GM23338 (cell line): ENCODE measurements at regions not wholly inside any gene's neighbourhood (a gene's known extent, or its start where the extent isn't known, plus 50 kb on each side); places are given as distances from the start of the nearest gene placed in this dataset.

Experiments used
- ATAC-seq: fragments of 200-7000 bp; cut with Tn5 transposase; 3 replicates; pipeline ENCODE4 v1.9.1; 2020
- DNase-seq: peaks from one replicate; pipeline ENCODE4 v3.0.0-alpha.2; 2015; ENCODE audit warnings: low spot score
- H2AFZ ChIP-seq: fragments of 200-600 bp; sonication (generic); 2 replicates; pipeline ENCODE4 v1.8.0; 2016; ENCODE audit warnings: antibody characterized with exemption, mild to moderate bottlenecking, moderate library complexity
- H3F3A ChIP-seq: fragments of 200-600 bp; sonication (generic); replicated peaks from 2 replicates; pipeline ENCODE4 v1.8.0; 2017; ENCODE audit warnings: antibody characterized with exemption, mixed run types, low read depth
- H3K27ac ChIP-seq: fragments of 200-600 bp; sonication (generic); 2 replicates; pipeline ENCODE4 v1.6.1; 2016; ENCODE audit warnings: low read depth
- H3K27me3 ChIP-seq: fragments of 200-600 bp; sonication (generic); 2 replicates; pipeline ENCODE4 v1.8.0; 2016; ENCODE audit warnings: mild to moderate bottlenecking, mixed run types, moderate library complexity; ENCODE audit not compliant: insufficient read depth
- H3K36me3 ChIP-seq: fragments of 200-600 bp; sonication (generic); 2 replicates; pipeline ENCODE4 v1.8.0; 2016; ENCODE audit warnings: mild to moderate bottlenecking; ENCODE audit not compliant: insufficient read depth
- H3K4me1 ChIP-seq: fragments of 200-600 bp; sonication (generic); 2 replicates; pipeline ENCODE4 v1.8.0; 2016; ENCODE audit warnings: mild to moderate bottlenecking, moderate library complexity; ENCODE audit not compliant: insufficient read depth
- H3K4me2 ChIP-seq: fragments of 200-600 bp; sonication (generic); 2 replicates; pipeline ENCODE4 v1.7.1; 2017; ENCODE audit warnings: mixed run types
- H3K4me3 ChIP-seq: fragments of 200-600 bp; sonication (generic); 2 replicates; pipeline ENCODE4 v1.6.1; 2016; ENCODE audit warnings: mixed run types
- H3K79me2 ChIP-seq: fragments of 200-600 bp; sonication (generic); replicated peaks from 2 replicates; pipeline ENCODE4 v1.8.0; 2017; ENCODE audit warnings: mild to moderate bottlenecking; ENCODE audit not compliant: insufficient read depth
- H3K9me2 ChIP-seq: fragments of 200-600 bp; sonication (generic); 2 replicates; pipeline ENCODE4 v1.8.0; 2017; ENCODE audit not compliant: insufficient read depth
- H4K20me1 ChIP-seq: fragments of 200-600 bp; sonication (generic); replicated peaks from 2 replicates; pipeline ENCODE4 v1.8.0; 2017; ENCODE audit warnings: mild to moderate bottlenecking; ENCODE audit not compliant: insufficient read depth
- H3K27ac Mint-ChIP-seq: 2 replicates; pipeline ENCODE4 v1.8.0; 2020; ENCODE audit warnings: inconsistent platforms, mild to moderate bottlenecking, moderate library complexity, mixed read lengths
- H3K27me3 Mint-ChIP-seq: 3 replicates; pipeline ENCODE4 v1.8.0; 2022; ENCODE audit warnings: low read depth, mild to moderate bottlenecking, moderate library complexity, mixed read lengths, inconsistent platforms; ENCODE audit not compliant: insufficient read depth, poor library complexity
- H3K36me3 Mint-ChIP-seq: 3 replicates; pipeline ENCODE4 v1.8.0; 2021; ENCODE audit warnings: low read depth, mild to moderate bottlenecking, inconsistent platforms, moderate library complexity, mixed read lengths
- H3K4me1 Mint-ChIP-seq: 3 replicates; pipeline ENCODE4 v1.8.0; 2020; ENCODE audit warnings: mild to moderate bottlenecking, inconsistent platforms, mixed read lengths
- H3K4me3 Mint-ChIP-seq: 3 replicates; pipeline ENCODE4 v1.8.0; 2021; ENCODE audit warnings: moderate library complexity, mild to moderate bottlenecking, inconsistent platforms, mixed read lengths
- H3K9me3 Mint-ChIP-seq: 3 replicates; pipeline ENCODE4 v1.8.0; 2020; ENCODE audit warnings: moderate library complexity, mild to moderate bottlenecking, inconsistent platforms, mixed read lengths
- CREB1 ChIP-seq: fragments of 250-450 bp; sonication (Bioruptor Pico); IDR thresholded peaks from 2 replicates; pipeline ENCODE4 v1.5.0; 2020; ENCODE audit warnings: low read depth, mild to moderate bottlenecking, moderate library complexity
- EZH2 ChIP-seq: fragments of 200-600 bp; sonication (generic); IDR thresholded peaks from one replicate; pipeline ENCODE4 v1.8.0; 2017; ENCODE audit warnings: antibody characterized with exemption, mild to moderate bottlenecking, low read depth; ENCODE audit not compliant: unreplicated experiment
- JUNB ChIP-seq: IDR thresholded peaks from one replicate; pipeline ENCODE4 v1.6.1; 2016; ENCODE audit warnings: antibody characterized with exemption; ENCODE audit not compliant: unreplicated experiment
- NANOG ChIP-seq: IDR thresholded peaks from 2 replicates; pipeline ENCODE4 v1.6.1; 2016; ENCODE audit warnings: antibody characterized with exemption, borderline replicate concordance
- POLR2AphosphoS5 ChIP-seq: IDR thresholded peaks from 2 replicates; pipeline ENCODE4 v1.6.1; 2016; ENCODE audit warnings: antibody characterized with exemption, low read depth
- STAT1 ChIP-seq: IDR thresholded peaks from one replicate; pipeline ENCODE4 v1.6.1; 2016; ENCODE audit warnings: antibody characterized with exemption; ENCODE audit not compliant: unreplicated experiment
- ZNF114 ChIP-seq: fragments of 250-450 bp; sonication (Bioruptor Pico); IDR thresholded peaks from 2 replicates; pipeline ENCODE4 v1.5.0; 2020; ENCODE audit warnings: mild to moderate bottlenecking, moderate library complexity
- ZNF331 ChIP-seq: fragments of 250-450 bp; sonication (Bioruptor Pico); IDR thresholded peaks from 2 replicates; pipeline ENCODE4 v1.5.0; 2020; ENCODE audit warnings: low read depth, mild to moderate bottlenecking, moderate library complexity
- TF ChIP-seq, protein P1 (sequence below): IDR thresholded peaks from one replicate; pipeline ENCODE4 v1.6.1; 2018; ENCODE audit warnings: antibody characterized with exemption; ENCODE audit not compliant: unreplicated experiment
- TF ChIP-seq, protein P2 (sequence below), 2 experiments: fragments of 200-600 bp in 1 of 2; sonication (generic) in 1 of 2; conservative IDR thresholded peaks; 2 replicates each; pipeline versions ENCODE4 v1.5.1 to v1.6.1; 2016 to 2017; ENCODE audit warnings: antibody characterized with exemption in 2 of 2, low read depth in 2 of 2, mild to moderate bottlenecking in 2 of 2, moderate library complexity in 1 of 2
- TF ChIP-seq, protein P3 (sequence below): IDR thresholded peaks from 2 replicates; pipeline ENCODE4 v1.6.1; 2016; ENCODE audit warnings: antibody characterized with exemption

- no peak overlapping the region for H3K27ac ChIP-seq
- no peak for DNase-seq
- no peaks in the 10 kb centered on the region for H3K36me3 ChIP-seq
- no peak overlapping the region for H2AFZ ChIP-seq
- no peaks in the 10 kb centered on the region for H3K79me2 ChIP-seq
- H3F3A ChIP-seq = no peaks in the 10 kb centered on the region
- no peak for ATAC-seq
- H3K4me1 Mint-ChIP-seq = no peaks in the 10 kb centered on the region
- H3K9me3 Mint-ChIP-seq = no peaks in the 10 kb centered on the region
- no peak overlapping the region for H3K27ac Mint-ChIP-seq
- 0 out of 2 replicates have a peak, but pooled peaks cover 3% of the 10 kb centered on the region for H3K9me2 ChIP-seq
- H4K20me1 ChIP-seq = no peaks in the 10 kb centered on the region
- H3K4me2 ChIP-seq = no peak overlapping the region
- H3K36me3 Mint-ChIP-seq = no peaks in the 10 kb centered on the region
- no peaks in the 10 kb centered on the region for H3K4me1 ChIP-seq
- no peak for TF ChIP-seq POLR2AphosphoS5
- TF ChIP-seq ZNF114 (CRISPR knock-in tag) = no peak
- TF ChIP-seq, protein P1, sequence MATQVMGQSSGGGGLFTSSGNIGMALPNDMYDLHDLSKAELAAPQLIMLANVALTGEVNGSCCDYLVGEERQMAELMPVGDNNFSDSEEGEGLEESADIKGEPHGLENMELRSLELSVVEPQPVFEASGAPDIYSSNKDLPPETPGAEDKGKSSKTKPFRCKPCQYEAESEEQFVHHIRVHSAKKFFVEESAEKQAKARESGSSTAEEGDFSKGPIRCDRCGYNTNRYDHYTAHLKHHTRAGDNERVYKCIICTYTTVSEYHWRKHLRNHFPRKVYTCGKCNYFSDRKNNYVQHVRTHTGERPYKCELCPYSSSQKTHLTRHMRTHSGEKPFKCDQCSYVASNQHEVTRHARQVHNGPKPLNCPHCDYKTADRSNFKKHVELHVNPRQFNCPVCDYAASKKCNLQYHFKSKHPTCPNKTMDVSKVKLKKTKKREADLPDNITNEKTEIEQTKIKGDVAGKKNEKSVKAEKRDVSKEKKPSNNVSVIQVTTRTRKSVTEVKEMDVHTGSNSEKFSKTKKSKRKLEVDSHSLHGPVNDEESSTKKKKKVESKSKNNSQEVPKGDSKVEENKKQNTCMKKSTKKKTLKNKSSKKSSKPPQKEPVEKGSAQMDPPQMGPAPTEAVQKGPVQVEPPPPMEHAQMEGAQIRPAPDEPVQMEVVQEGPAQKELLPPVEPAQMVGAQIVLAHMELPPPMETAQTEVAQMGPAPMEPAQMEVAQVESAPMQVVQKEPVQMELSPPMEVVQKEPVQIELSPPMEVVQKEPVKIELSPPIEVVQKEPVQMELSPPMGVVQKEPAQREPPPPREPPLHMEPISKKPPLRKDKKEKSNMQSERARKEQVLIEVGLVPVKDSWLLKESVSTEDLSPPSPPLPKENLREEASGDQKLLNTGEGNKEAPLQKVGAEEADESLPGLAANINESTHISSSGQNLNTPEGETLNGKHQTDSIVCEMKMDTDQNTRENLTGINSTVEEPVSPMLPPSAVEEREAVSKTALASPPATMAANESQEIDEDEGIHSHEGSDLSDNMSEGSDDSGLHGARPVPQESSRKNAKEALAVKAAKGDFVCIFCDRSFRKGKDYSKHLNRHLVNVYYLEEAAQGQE = no peak
- no peak for TF ChIP-seq CREB1 (CRISPR knock-in tag)
- TF ChIP-seq JUNB = no peak
- TF ChIP-seq ZNF331 (CRISPR knock-in tag) = no peak
- H3K4me3 Mint-ChIP-seq = no peak overlapping the region
- no peaks in the 10 kb centered on the region for H3K27me3 ChIP-seq
- H3K27me3 Mint-ChIP-seq = no peaks in the 10 kb centered on the region
- no peak overlapping the region for H3K4me3 ChIP-seq
Measured at GRCh38 chr15:35618260-35619188, 72.6 kb upstream of the DPH6 start.

- Histone ChIP-seq H4K20me1 (no peaks in the 10 kb centered on the region), H3K4me2 (no peak overlapping the region), H3F3A (no peaks in the 10 kb centered on the region), H3K4me1 (peaks cover 11% of the 10 kb centered on the region), H3K36me3 (no peaks in the 10 kb centered on the region), H2AFZ (no peak overlapping the region), H3K79me2 (no peaks in the 10 kb centered on the region), H3K4me3 (no peak overlapping the region), H3K27me3 (no peaks in the 10 kb centered on the region), H3K27ac (no peak overlapping the region), H3K9me2 (0 out of 2 replicates have a peak, but pooled peaks cover 3% of the 10 kb centered on the region)
- Mint-ChIP-seq H3K27ac (no peak overlapping the region), H3K9me3 (no peaks in the 10 kb centered on the region; the same call in 2 of the 3 replicates), H3K36me3 (no peaks in the 10 kb centered on the region), H3K27me3 (no peaks in the 10 kb centered on the region), H3K4me3 (no peak overlapping the region), H3K4me1 (peaks cover 14% of the 10 kb centered on the region; the same call in 2 of the 3 replicates)
- no peak for DNase-seq
- no peak for ATAC-seq
- no peak for TF ChIP-seq CREB1 (CRISPR knock-in tag)
- TF ChIP-seq EZH2 = no peak
- TF ChIP-seq, protein P1 = no peak
- no peak for TF ChIP-seq NANOG
- TF ChIP-seq, protein P2, sequence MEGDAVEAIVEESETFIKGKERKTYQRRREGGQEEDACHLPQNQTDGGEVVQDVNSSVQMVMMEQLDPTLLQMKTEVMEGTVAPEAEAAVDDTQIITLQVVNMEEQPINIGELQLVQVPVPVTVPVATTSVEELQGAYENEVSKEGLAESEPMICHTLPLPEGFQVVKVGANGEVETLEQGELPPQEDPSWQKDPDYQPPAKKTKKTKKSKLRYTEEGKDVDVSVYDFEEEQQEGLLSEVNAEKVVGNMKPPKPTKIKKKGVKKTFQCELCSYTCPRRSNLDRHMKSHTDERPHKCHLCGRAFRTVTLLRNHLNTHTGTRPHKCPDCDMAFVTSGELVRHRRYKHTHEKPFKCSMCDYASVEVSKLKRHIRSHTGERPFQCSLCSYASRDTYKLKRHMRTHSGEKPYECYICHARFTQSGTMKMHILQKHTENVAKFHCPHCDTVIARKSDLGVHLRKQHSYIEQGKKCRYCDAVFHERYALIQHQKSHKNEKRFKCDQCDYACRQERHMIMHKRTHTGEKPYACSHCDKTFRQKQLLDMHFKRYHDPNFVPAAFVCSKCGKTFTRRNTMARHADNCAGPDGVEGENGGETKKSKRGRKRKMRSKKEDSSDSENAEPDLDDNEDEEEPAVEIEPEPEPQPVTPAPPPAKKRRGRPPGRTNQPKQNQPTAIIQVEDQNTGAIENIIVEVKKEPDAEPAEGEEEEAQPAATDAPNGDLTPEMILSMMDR (conservative IDR thresholded peaks at IDR 0.05; ENCODE audit: low read depth in 2 of 2) = no peak
- TF ChIP-seq ZNF331 (CRISPR knock-in tag) = no peak
- no peak for TF ChIP-seq STAT1
- TF ChIP-seq, protein P3, sequence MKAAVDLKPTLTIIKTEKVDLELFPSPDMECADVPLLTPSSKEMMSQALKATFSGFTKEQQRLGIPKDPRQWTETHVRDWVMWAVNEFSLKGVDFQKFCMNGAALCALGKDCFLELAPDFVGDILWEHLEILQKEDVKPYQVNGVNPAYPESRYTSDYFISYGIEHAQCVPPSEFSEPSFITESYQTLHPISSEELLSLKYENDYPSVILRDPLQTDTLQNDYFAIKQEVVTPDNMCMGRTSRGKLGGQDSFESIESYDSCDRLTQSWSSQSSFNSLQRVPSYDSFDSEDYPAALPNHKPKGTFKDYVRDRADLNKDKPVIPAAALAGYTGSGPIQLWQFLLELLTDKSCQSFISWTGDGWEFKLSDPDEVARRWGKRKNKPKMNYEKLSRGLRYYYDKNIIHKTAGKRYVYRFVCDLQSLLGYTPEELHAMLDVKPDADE = no peak
Measured at GRCh38 chr15:35622641-35623340, 76.8 kb upstream of the DPH6 start.
